H1 (cell line): ENCODE measurements at regions not wholly inside any gene's neighbourhood (a gene's known extent, or its start where the extent isn't known, plus 50 kb on each side); places are given as distances from the start of the nearest gene placed in this dataset.
"Not testable (repeated sequence)": the region's sequence is repeated elsewhere in the genome, so short reads cannot be mapped to it uniquely, and the experiment has no call there.

Source experiments
- CTCF ChIA-PET: fragments of 300-600 bp; sonication (Branson Sonifier 250); formaldehyde crosslinking; loops from one replicate; lab custom pipeline; 2021; ENCODE audit not compliant: partially characterized antibody; lab: Charles Lee
- POLR2A ChIA-PET: fragments of 300-600 bp; sonication (Branson Sonifier 250); formaldehyde crosslinking; loops from one replicate; lab custom pipeline; 2021; ENCODE audit warnings: inconsistent platforms; ENCODE audit not compliant: partially characterized antibody; lab: Charles Lee
- DNase-seq, 2 experiments: peaks; one replicate each; pipeline versions ENCODE4 v3.0.0 to v3.0.0-alpha.2; 2010 to 2022; ENCODE audit warnings: low spot score in 2 of 2, low read depth in 1 of 2, mixed read lengths in 1 of 2
- FAIRE-seq: peaks from 2 replicates; lab custom pipeline; 2011; peaks lifted over from hg19 to GRCh38; lab: Jason Lieb, UNC
- H2AFZ ChIP-seq: 2 replicates; pipeline ENCODE4 v1.8.1; 2012; ENCODE audit warnings: low read length, inconsistent platforms
- H2AK5ac ChIP-seq: 2 replicates; pipeline ENCODE4 v1.6.1; 2013; ENCODE audit warnings: low read depth, low read length
- H2BK120ac ChIP-seq: replicated peaks from 2 replicates; pipeline ENCODE3; 2013; ENCODE audit warnings: low read depth, low read length, inconsistent platforms
- H2BK12ac ChIP-seq: 2 replicates; pipeline ENCODE4 v1.6.1; 2013; ENCODE audit warnings: low read depth, low read length
- H2BK15ac ChIP-seq: 2 replicates; pipeline ENCODE4 v1.6.1; 2013; ENCODE audit warnings: low read length
- H2BK20ac ChIP-seq: 2 replicates; pipeline ENCODE4 v1.6.1; 2013; ENCODE audit warnings: low read length
- H2BK5ac ChIP-seq: 2 replicates; pipeline ENCODE4 v1.6.1; 2013; ENCODE audit warnings: low read depth, low read length
- H3K14ac ChIP-seq: 2 replicates; pipeline ENCODE4 v1.6.1; 2013; ENCODE audit warnings: inconsistent platforms; ENCODE audit not compliant: insufficient read length
- H3K18ac ChIP-seq: 2 replicates; pipeline ENCODE4 v1.6.1; 2013; ENCODE audit warnings: low read length; ENCODE audit errors: extremely low read depth
- H3K23ac ChIP-seq: 2 replicates; pipeline ENCODE4 v1.6.1; 2013; ENCODE audit warnings: inconsistent platforms; ENCODE audit not compliant: insufficient read length
- H3K23me2 ChIP-seq: 2 replicates; pipeline ENCODE4 v1.6.1; 2013; ENCODE audit warnings: low read depth, low read length
- H3K27ac ChIP-seq: 2 replicates; pipeline ENCODE4 v1.6.1; 2011; ENCODE audit warnings: low read depth, low read length, inconsistent platforms
- H3K27me3 ChIP-seq, 4 experiments: replicated peaks in 1 of 4; 1 replicate in 1 of 4; 2 replicates in 3 of 4; pipeline versions ENCODE4 v1.6.1 to v1.8.1; 2011 to 2013; ENCODE audit warnings: low read length in 3 of 4, mild to moderate bottlenecking in 3 of 4, inconsistent platforms in 2 of 4, mixed read lengths in 2 of 4, moderate library complexity in 1 of 4; ENCODE audit not compliant: control insufficient read depth in 3 of 4, insufficient read depth in 3 of 4; ENCODE audit errors: extremely low read depth in 1 of 4
- H3K36me3 ChIP-seq, 4 experiments: 2 replicates each; pipeline versions ENCODE4 v1.6.1 to v1.8.1; 2011 to 2013; ENCODE audit warnings: mild to moderate bottlenecking in 4 of 4, low read length in 3 of 4, moderate library complexity in 2 of 4, control low read depth in 1 of 4, inconsistent platforms in 1 of 4; ENCODE audit not compliant: insufficient read depth in 4 of 4, control insufficient read depth in 2 of 4
- H3K4ac ChIP-seq: replicated peaks from 2 replicates; pipeline ENCODE3; 2013; ENCODE audit warnings: low read length, low read depth, mixed read lengths, inconsistent platforms; ENCODE audit not compliant: insufficient read length
- H3K4me1 ChIP-seq, 4 experiments: replicated peaks in 1 of 4; 1 replicate in 1 of 4; 2 replicates in 3 of 4; pipeline versions ENCODE4 v1.6.1 to v1.8.1; 2011 to 2013; ENCODE audit warnings: low read length in 3 of 4, inconsistent platforms in 2 of 4, mixed read lengths in 1 of 4; ENCODE audit not compliant: insufficient read depth in 4 of 4, control insufficient read depth in 3 of 4
- H3K4me2 ChIP-seq, 2 experiments: 2 replicates each; pipeline versions ENCODE4 v1.6.1 to v1.8.1; 2011 to 2013; ENCODE audit warnings: low read depth in 2 of 2, low read length in 2 of 2, control low read depth in 1 of 2, inconsistent platforms in 1 of 2, mild to moderate bottlenecking in 1 of 2; ENCODE audit not compliant: insufficient read depth in 1 of 2
- H3K4me3 ChIP-seq, 4 experiments: fragments of 200-600, 300-600 bp in 1 of 4; sonication (generic), shearing (Covaris generic), sonication (Bioruptor Twin) in 1 of 4; 2 replicates each; pipeline versions ENCODE4 v1.5.1 to v1.8.1; 2011 to 2016; ENCODE audit warnings: low read length in 4 of 4, low read depth in 3 of 4, control low read depth in 2 of 4, inconsistent platforms in 2 of 4, mild to moderate bottlenecking in 2 of 4, mixed read lengths in 1 of 4, moderate library complexity in 1 of 4; ENCODE audit not compliant: insufficient read depth in 2 of 4; ENCODE audit errors: extremely low read depth in 1 of 4
- H3K56ac ChIP-seq: replicated peaks from 2 replicates; pipeline ENCODE3; 2013; ENCODE audit warnings: low read depth, mild to moderate bottlenecking, mixed read lengths, low read length, inconsistent platforms; ENCODE audit not compliant: insufficient read length
- H3K79me1 ChIP-seq: 2 replicates; pipeline ENCODE4 v1.6.1; 2013; ENCODE audit warnings: low read depth, low read length, control low read depth
- H3K79me2 ChIP-seq, 2 experiments: 2 replicates each; pipeline versions ENCODE4 v1.6.1 to v1.8.1; 2012 to 2013; ENCODE audit warnings: low read length in 2 of 2, mild to moderate bottlenecking in 2 of 2, inconsistent platforms in 1 of 2; ENCODE audit not compliant: insufficient read depth in 2 of 2, control insufficient read depth in 1 of 2
- H3K9ac ChIP-seq, 4 experiments: replicated peaks in 1 of 4; 1 replicate in 1 of 4; 2 replicates in 3 of 4; pipeline versions ENCODE4 v1.6.1 to v1.8.1; 2011 to 2013; ENCODE audit warnings: low read depth in 3 of 4, low read length in 3 of 4, control low read depth in 2 of 4, mild to moderate bottlenecking in 2 of 4, moderate library complexity in 2 of 4, inconsistent platforms in 1 of 4; ENCODE audit errors: extremely low read depth in 1 of 4
- H3K9me3 ChIP-seq, 2 experiments: 2 replicates each; pipeline versions ENCODE4 v1.6.1 to v1.8.1; 2012 to 2013; ENCODE audit warnings: mild to moderate bottlenecking in 2 of 2, moderate library complexity in 2 of 2, control low read depth in 1 of 2, inconsistent platforms in 1 of 2, low read depth in 1 of 2, low read length in 1 of 2, mixed read lengths in 1 of 2; ENCODE audit not compliant: insufficient read depth in 2 of 2
- H4K20me1 ChIP-seq, 2 experiments: replicated peaks in 1 of 2; 2 replicates each; pipeline versions ENCODE3 to v1.8.1; 2011 to 2013; ENCODE audit warnings: inconsistent platforms in 2 of 2, low read length in 2 of 2, mild to moderate bottlenecking in 1 of 2; ENCODE audit not compliant: insufficient read depth in 2 of 2, control insufficient read depth in 1 of 2
- H4K5ac ChIP-seq: 2 replicates; pipeline ENCODE4 v1.6.1; 2013; ENCODE audit warnings: low read length, low read depth, mixed read lengths, inconsistent platforms; ENCODE audit not compliant: insufficient read length
- H4K8ac ChIP-seq: 2 replicates; pipeline ENCODE4 v1.8.0; 2013; ENCODE audit warnings: mild to moderate bottlenecking, moderate library complexity, low read length, inconsistent platforms; ENCODE audit not compliant: insufficient read depth; ENCODE audit errors: extremely low read depth
- H4K91ac ChIP-seq: replicated peaks from 2 replicates; pipeline ENCODE3; 2013; ENCODE audit warnings: low read length, mixed read lengths, inconsistent platforms; ENCODE audit not compliant: insufficient read length
- POLR2A ChIP-seq, 2 experiments: IDR thresholded peaks; 1 replicate in 1 of 2; 2 replicates in 1 of 2; pipeline ENCODE4 v1.6.1; 2011; ENCODE audit warnings: low read depth in 2 of 2, low read length in 2 of 2, mild to moderate bottlenecking in 2 of 2; ENCODE audit errors: control extremely low read depth in 1 of 2
- RFX5 ChIP-seq: IDR thresholded peaks from 2 replicates; pipeline ENCODE4 v1.6.1; 2011; ENCODE audit warnings: low read depth, low read length, improper control_type of control experiment, borderline replicate concordance
- WGBS, 2 experiments: shearing (Covaris generic) in 1 of 2; methylation state at CpG; one replicate each; pipeline versions ENCODE4 v1.1.6 to v1.1.7; 2013 to 2015; ENCODE audit warnings: low lambda C conversion rate in 2 of 2, mixed read lengths in 2 of 2, inconsistent platforms in 1 of 2, low coverage in 1 of 2, missing lambda C conversion rate in 1 of 2; ENCODE audit not compliant: insufficient replicate concordance in 2 of 2, insufficient coverage in 1 of 2, insufficient read length in 1 of 2; ENCODE audit errors: extremely low coverage in 1 of 2, missing lambda C conversion rate in 1 of 2; 5-methylcytosine and 5-hydroxymethylcytosine counted together

DNA sequence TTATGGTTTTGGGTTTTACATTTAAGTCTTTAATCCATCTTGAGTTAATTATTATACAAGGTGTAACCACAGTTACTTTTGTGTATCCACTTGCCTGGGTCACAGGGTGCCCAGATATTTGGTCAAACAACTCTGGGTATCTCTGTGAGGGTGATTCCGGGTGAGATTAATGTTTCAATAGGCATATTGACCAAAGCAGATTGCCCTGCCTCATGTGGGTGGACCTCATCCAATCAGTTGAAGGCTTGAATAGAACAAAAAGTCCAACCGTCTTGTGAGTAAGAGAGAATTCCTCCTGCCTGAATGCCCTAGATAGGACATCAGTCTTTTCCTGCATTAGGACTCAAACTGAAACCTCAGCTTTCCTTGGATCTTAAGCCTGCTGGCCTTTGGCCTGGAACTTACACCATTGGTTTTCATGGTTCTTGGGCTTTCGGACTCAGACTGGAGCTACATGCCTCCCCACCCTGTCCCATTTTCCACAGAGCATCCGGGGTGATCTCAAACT is 68.9 kb upstream of the ST8SIA6 start:
- H3K4me1 ChIP-seq = no peaks in the 10 kb centered on the region
- H3K14ac ChIP-seq = no peak overlapping the region
- 0 out of 2 replicates have a peak overlapping the region, but pooled peaks have one; percentile 26 for H2BK20ac ChIP-seq
- H2AK5ac ChIP-seq = no peak overlapping the region
- no peak overlapping the region for H3K56ac ChIP-seq
- no peak overlapping the region for H2BK15ac ChIP-seq
- H2BK5ac ChIP-seq = no peak overlapping the region
- H2AFZ ChIP-seq = peak overlapping the region; percentile 44; the same call in 1 of the 2 replicates
- no peaks in the 10 kb centered on the region for H3K9me3 ChIP-seq
- ChIA-PET CTCF (no interaction called here), POLR2A (no interaction called here)
- no peak overlapping the region for H4K8ac ChIP-seq
- DNase-seq (no peak), FAIRE-seq (no peak)
- H2BK12ac ChIP-seq = no peak overlapping the region
- H2BK120ac ChIP-seq = no peak overlapping the region
- H3K4ac ChIP-seq = no peak overlapping the region
- H4K91ac ChIP-seq = no peak overlapping the region
- TF ChIP-seq RFX5 (no peak), POLR2A (IDR thresholded peaks at IDR 0.05; ENCODE audit: control extremely low read depth in 1 of 2, low read depth in 2 of 2, low read length in 2 of 2) (no peak)
- H3K27ac ChIP-seq = no peak overlapping the region
- H3K4me2 ChIP-seq = no peak overlapping the region
- H4K5ac ChIP-seq = no peak overlapping the region
- H3K9ac ChIP-seq = no peak overlapping the region
- no peak overlapping the region for H3K23ac ChIP-seq
- WGBS, 2 experiments = 92% methylated on average over 4 of the region's 4 CpGs; no CpG with 5 or more reads in 1 of the 2 experiments
- H3K79me1 ChIP-seq = no peaks in the 10 kb centered on the region
- no peaks in the 10 kb centered on the region for H3K79me2 ChIP-seq
- no peaks in the 10 kb centered on the region for H3K27me3 ChIP-seq
- H4K20me1 ChIP-seq = no peaks in the 10 kb centered on the region
- no peak overlapping the region for H3K18ac ChIP-seq
- H3K4me3 ChIP-seq = no peak overlapping the region
- no peaks in the 10 kb centered on the region for H3K23me2 ChIP-seq
- no peaks in the 10 kb centered on the region for H3K36me3 ChIP-seq

DNA sequence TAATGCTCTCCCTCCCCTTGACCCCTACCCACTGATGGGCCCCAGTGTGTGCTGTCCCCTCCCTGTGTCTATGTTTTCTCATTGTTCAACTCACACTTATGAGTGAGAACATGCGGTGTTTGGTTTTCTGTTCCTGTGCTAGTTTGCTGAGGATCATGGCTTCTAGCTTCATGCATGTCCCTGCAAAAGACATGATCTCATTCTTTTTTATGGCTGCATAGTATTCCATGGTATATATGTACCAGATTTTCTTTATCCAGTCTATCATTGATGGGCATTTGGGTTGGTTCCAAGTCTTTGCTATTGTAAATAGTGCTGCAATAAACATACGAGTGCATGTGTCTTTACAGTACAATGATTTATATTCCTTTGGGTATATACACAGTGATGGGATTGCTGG is 67.9 kb upstream of the ST8SIA6 start:
- POLR2A ChIA-PET, H3K23ac ChIP-seq, H4K91ac ChIP-seq, H2AFZ ChIP-seq, H3K4me1 ChIP-seq, H3K14ac ChIP-seq, H2BK15ac ChIP-seq, H2BK12ac ChIP-seq, H4K8ac ChIP-seq, DNase-seq, H2BK120ac ChIP-seq, FAIRE-seq, H3K79me2 ChIP-seq, H3K9ac ChIP-seq, H3K23me2 ChIP-seq, H3K4me3 ChIP-seq, H2BK5ac ChIP-seq, H3K36me3 ChIP-seq, H3K56ac ChIP-seq, H3K18ac ChIP-seq, H2AK5ac ChIP-seq, H3K27me3 ChIP-seq, H2BK20ac ChIP-seq, H4K20me1 ChIP-seq, H4K5ac ChIP-seq, H3K79me1 ChIP-seq, CTCF ChIA-PET, H3K4me2 ChIP-seq, H3K4ac ChIP-seq, H3K9me3 ChIP-seq, H3K27ac ChIP-seq: not testable (repeated sequence)
- 88% methylated on average over 2 of the region's 2 CpGs; no CpG with 5 or more reads in 1 of the 2 experiments for WGBS, 2 experiments
